H1 (cell line): ENCODE measurements at regions not wholly inside any gene's neighbourhood (a gene's known extent, or its start where the extent isn't known, plus 50 kb on each side); places are given as distances from the start of the nearest gene placed in this dataset.

Source experiments
- BRCA1 ChIP-seq: IDR thresholded peaks from 2 replicates; pipeline ENCODE4 v1.6.1; 2012; ENCODE audit warnings: low read depth, low read length, improper control_type of control experiment
- CEBPB ChIP-seq: IDR thresholded peaks from 2 replicates; pipeline ENCODE4 v1.6.1; 2012; ENCODE audit warnings: low read depth, low read length
- CHD2 ChIP-seq: IDR thresholded peaks from 2 replicates; pipeline ENCODE4 v1.6.1; 2012; ENCODE audit warnings: low read length, improper control_type of control experiment
- EP300 ChIP-seq, 2 experiments: IDR thresholded peaks; 1 replicate in 1 of 2; 2 replicates in 1 of 2; pipeline ENCODE4 v1.6.1; 2011 to 2012; ENCODE audit warnings: low read depth in 2 of 2, low read length in 2 of 2, mild to moderate bottlenecking in 2 of 2, borderline replicate concordance in 1 of 2, inconsistent platforms in 1 of 2, moderate library complexity in 1 of 2
- EZH2 ChIP-seq: fragments of 200-600 bp; sonication (generic); IDR thresholded peaks from 2 replicates; pipeline ENCODE4 v1.7.1; 2012; ENCODE audit warnings: low read depth, mild to moderate bottlenecking, moderate library complexity, low read length, inconsistent platforms; ENCODE audit not compliant: severe bottlenecking
- KDM4A ChIP-seq: IDR thresholded peaks from one replicate; pipeline ENCODE4 v1.7.1; 2012; ENCODE audit warnings: low read depth, mild to moderate bottlenecking, moderate library complexity, low read length, inconsistent platforms; ENCODE audit not compliant: severe bottlenecking
- MAX ChIP-seq: IDR thresholded peaks from 2 replicates; pipeline ENCODE4 v1.6.1; 2012; ENCODE audit warnings: inconsistent platforms
- NRF1 ChIP-seq: IDR thresholded peaks from 2 replicates; pipeline ENCODE4 v1.6.1; 2011; ENCODE audit warnings: mild to moderate bottlenecking, low read depth, low read length, improper control_type of control experiment
- POLR2A ChIP-seq, 2 experiments: IDR thresholded peaks; 1 replicate in 1 of 2; 2 replicates in 1 of 2; pipeline ENCODE4 v1.6.1; 2011; ENCODE audit warnings: low read depth in 2 of 2, low read length in 2 of 2, mild to moderate bottlenecking in 2 of 2; ENCODE audit errors: control extremely low read depth in 1 of 2
- POLR2AphosphoS5 ChIP-seq: IDR thresholded peaks from 2 replicates; pipeline ENCODE4 v1.6.1; 2011; ENCODE audit warnings: low read depth, low read length
- TF ChIP-seq, protein P1 (sequence below), 3 experiments: IDR thresholded peaks; 1 replicate in 2 of 3; 2 replicates in 1 of 3; pipeline versions ENCODE4 v1.5.1 to v1.6.1; 2011; ENCODE audit warnings: low read length in 3 of 3, mild to moderate bottlenecking in 3 of 3, inconsistent platforms in 2 of 3, low read depth in 1 of 3, moderate library complexity in 1 of 3; ENCODE audit not compliant: insufficient read depth in 1 of 3; ENCODE audit errors: control extremely low read depth in 1 of 3

DNA sequence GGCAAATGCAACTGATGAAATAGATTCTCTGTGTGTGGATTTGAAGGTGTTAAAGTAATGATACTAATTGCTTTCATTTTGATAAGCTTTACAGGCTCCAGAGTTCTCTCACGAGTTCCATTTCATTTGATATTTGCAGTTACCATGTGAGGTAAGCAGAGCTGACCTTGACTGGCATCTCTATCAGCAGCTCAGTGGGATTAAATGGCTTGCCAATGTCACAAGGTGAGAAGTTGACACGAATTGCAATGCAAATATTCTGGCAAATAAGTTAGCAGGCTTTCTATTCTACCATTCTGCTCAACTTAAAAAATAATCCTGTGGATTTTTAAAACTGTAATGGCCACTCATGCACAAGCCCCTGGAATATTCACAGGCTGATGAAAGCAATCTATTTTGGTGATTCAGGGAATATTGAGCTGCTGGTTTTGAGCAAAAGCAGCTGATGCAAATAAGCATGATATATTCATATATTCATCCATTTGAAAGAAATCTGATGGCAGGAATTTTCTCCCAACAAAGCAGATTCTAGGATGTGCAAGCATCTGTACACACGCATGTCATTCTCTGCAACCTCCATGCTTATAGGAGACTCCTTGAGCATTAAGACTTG is 64.5 kb upstream of the ANKRD1 start:
- no peak for TF ChIP-seq POLR2AphosphoS5
- no peak for TF ChIP-seq POLR2A (IDR thresholded peaks at IDR 0.05; ENCODE audit: control extremely low read depth in 1 of 2, low read depth in 2 of 2, low read length in 2 of 2)
- TF ChIP-seq, protein P1, sequence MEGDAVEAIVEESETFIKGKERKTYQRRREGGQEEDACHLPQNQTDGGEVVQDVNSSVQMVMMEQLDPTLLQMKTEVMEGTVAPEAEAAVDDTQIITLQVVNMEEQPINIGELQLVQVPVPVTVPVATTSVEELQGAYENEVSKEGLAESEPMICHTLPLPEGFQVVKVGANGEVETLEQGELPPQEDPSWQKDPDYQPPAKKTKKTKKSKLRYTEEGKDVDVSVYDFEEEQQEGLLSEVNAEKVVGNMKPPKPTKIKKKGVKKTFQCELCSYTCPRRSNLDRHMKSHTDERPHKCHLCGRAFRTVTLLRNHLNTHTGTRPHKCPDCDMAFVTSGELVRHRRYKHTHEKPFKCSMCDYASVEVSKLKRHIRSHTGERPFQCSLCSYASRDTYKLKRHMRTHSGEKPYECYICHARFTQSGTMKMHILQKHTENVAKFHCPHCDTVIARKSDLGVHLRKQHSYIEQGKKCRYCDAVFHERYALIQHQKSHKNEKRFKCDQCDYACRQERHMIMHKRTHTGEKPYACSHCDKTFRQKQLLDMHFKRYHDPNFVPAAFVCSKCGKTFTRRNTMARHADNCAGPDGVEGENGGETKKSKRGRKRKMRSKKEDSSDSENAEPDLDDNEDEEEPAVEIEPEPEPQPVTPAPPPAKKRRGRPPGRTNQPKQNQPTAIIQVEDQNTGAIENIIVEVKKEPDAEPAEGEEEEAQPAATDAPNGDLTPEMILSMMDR (IDR thresholded peaks at IDR 0.05; ENCODE audit: control extremely low read depth in 1 of 3, insufficient read depth in 1 of 3, low read depth in 1 of 3, low read length in 3 of 3), result no peak
- TF ChIP-seq NRF1, result no peak
- no peak for TF ChIP-seq EZH2
- no peak for TF ChIP-seq KDM4A
- TF ChIP-seq CHD2, result no peak
- no peak for TF ChIP-seq BRCA1
- no peak for TF ChIP-seq CEBPB
- no peak for TF ChIP-seq EP300 (IDR thresholded peaks at IDR 0.05; ENCODE audit: borderline replicate concordance in 1 of 2, low read depth in 2 of 2, low read length in 2 of 2)
- no peak for TF ChIP-seq MAX
